ENCODE measurements at regions not wholly inside any gene's neighbourhood (a gene's known extent, or its start where the extent isn't known, plus 50 kb on each side); places are given as distances from the start of the nearest gene placed in this dataset.
A peak's percentile ranks its signal among the peaks of the same experiment; 100 is the strongest.

GRCh38 chr7:54259185-54259584 is 283.0 kb upstream of the VSTM2A start:
- intact Hi-C loops (cut with micrococcal nuclease) = no loop called here
- DNase-seq = no peak
- Histone ChIP-seq H3K4me3 (ENCODE audit: low read length) (no peak overlapping the region), H3K27me3 (ENCODE audit: low read length) (no peaks in the 10 kb centered on the region), H3K9ac (ENCODE audit: low read length) (no peak overlapping the region), H3K36me3 (ENCODE audit: low read depth, low read length) (no peaks in the 10 kb centered on the region), H4K20me1 (ENCODE audit: low read length) (no peaks in the 10 kb centered on the region), H3F3A (ENCODE audit: low read length, unreplicated experiment) (no peaks in the 10 kb centered on the region), H3K27ac (ENCODE audit: low read length) (no peak overlapping the region), H3K4me1 (ENCODE audit: insufficient read depth, low read length) (peaks cover 4% of the 10 kb centered on the region; the same call in 1 of the 2 replicates), H3K4me2 (ENCODE audit: low read length) (no peak overlapping the region), H3K79me2 (ENCODE audit: low read length) (no peaks in the 10 kb centered on the region), H3K9me3 (ENCODE audit: low read length) (no peaks in the 10 kb centered on the region), H3K9me2 (replicated peaks; ENCODE audit: low read length) (no peaks in the 10 kb centered on the region), H2AFZ (ENCODE audit: low read length) (no peak overlapping the region)
- CTCF ChIA-PET = no interaction called here
- no peak for ATAC-seq
- POLR2A ChIA-PET (ENCODE audit: unreplicated experiment) = no interaction called here
- TF ChIP-seq CTCF (conservative IDR thresholded peaks at IDR 0.05; ENCODE audit: low read depth, low read length) (no peak), EZH2 (IDR thresholded peaks at IDR 0.05; ENCODE audit: low read length, unreplicated experiment) (no peak), EZH2phosphoT487 (IDR thresholded peaks at IDR 0.05; ENCODE audit: borderline replicate concordance, low read length) (no peak)
- BruUV-seq (replicated peaks) = no TSS peak

GRCh38 chr7:54260941-54261371 is 281.2 kb upstream of the VSTM2A start:
- no peaks in the 10 kb centered on the region for H3K9me3 ChIP-seq (ENCODE audit: low read length)
- H3K9ac ChIP-seq (ENCODE audit: low read length) = no peak overlapping the region
- peaks cover 4% of the 10 kb centered on the region; the same call in 1 of the 2 replicates for H3K4me1 ChIP-seq (ENCODE audit: insufficient read depth, low read length)
- H3K4me2 ChIP-seq (ENCODE audit: low read length) = no peak overlapping the region
- no peaks in the 10 kb centered on the region for H3K27me3 ChIP-seq (ENCODE audit: low read length)
- H3K27ac ChIP-seq (ENCODE audit: low read length) = peak overlapping the region; percentile 72
- CTCF ChIA-PET = no interaction called here
- POLR2A ChIA-PET (ENCODE audit: unreplicated experiment) = no interaction called here
- H3F3A ChIP-seq (ENCODE audit: low read length, unreplicated experiment) = no peaks in the 10 kb centered on the region
- ATAC-seq = peak; percentile 97
- H3K36me3 ChIP-seq (ENCODE audit: low read depth, low read length) = no peaks in the 10 kb centered on the region
- H3K9me2 ChIP-seq (replicated peaks; ENCODE audit: low read length) = no peaks in the 10 kb centered on the region
- H3K79me2 ChIP-seq (ENCODE audit: low read length) = no peaks in the 10 kb centered on the region
- no peak for TF ChIP-seq CTCF (conservative IDR thresholded peaks at IDR 0.05; ENCODE audit: low read depth, low read length)
- H2AFZ ChIP-seq (ENCODE audit: low read length) = no peak overlapping the region
- no peaks in the 10 kb centered on the region for H4K20me1 ChIP-seq (ENCODE audit: low read length)
- BruUV-seq (replicated peaks) = no TSS peak
- no peak overlapping the region for H3K4me3 ChIP-seq (ENCODE audit: low read length)
- peak; percentile 81 for DNase-seq
- intact Hi-C loops (cut with micrococcal nuclease) = loop anchor here (5.0 kb wide), 1 partner anchor 599 kb away; no protein-coding TSS in a partner anchor

GRCh38 chr7:54278847-54279246 is 263.3 kb upstream of the VSTM2A start:
- H3K27me3 ChIP-seq (ENCODE audit: low read length) = peaks cover 2% of the 10 kb centered on the region; the same call in 1 of the 2 replicates
- DNase-seq (no peak), ATAC-seq (no peak)
- intact Hi-C loops (cut with micrococcal nuclease) = no loop called here
- H3K9me2 ChIP-seq (replicated peaks; ENCODE audit: low read length) = no peaks in the 10 kb centered on the region
- no peaks in the 10 kb centered on the region for H4K20me1 ChIP-seq (ENCODE audit: low read length)
- POLR2A ChIA-PET (ENCODE audit: unreplicated experiment) = no interaction called here
- CTCF ChIA-PET = no interaction called here
- no peak overlapping the region for H3K4me3 ChIP-seq (ENCODE audit: low read length)
- H3K36me3 ChIP-seq (ENCODE audit: low read depth, low read length) = no peaks in the 10 kb centered on the region
- no peaks in the 10 kb centered on the region for H3K9me3 ChIP-seq (ENCODE audit: low read length)
- BruUV-seq (replicated peaks) = no TSS peak
- no peaks in the 10 kb centered on the region for H3F3A ChIP-seq (ENCODE audit: low read length, unreplicated experiment)
- TF ChIP-seq EZH2phosphoT487 (IDR thresholded peaks at IDR 0.05; ENCODE audit: borderline replicate concordance, low read length) (no peak), EZH2 (IDR thresholded peaks at IDR 0.05; ENCODE audit: low read length, unreplicated experiment) (no peak), CTCF (conservative IDR thresholded peaks at IDR 0.05; ENCODE audit: low read depth, low read length) (no peak)
- no peak overlapping the region for H3K27ac ChIP-seq (ENCODE audit: low read length)
- no peak overlapping the region for H2AFZ ChIP-seq (ENCODE audit: low read length)
- H3K9ac ChIP-seq (ENCODE audit: low read length) = no peak overlapping the region
- H3K4me1 ChIP-seq (ENCODE audit: insufficient read depth, low read length) = no peaks in the 10 kb centered on the region
- no peaks in the 10 kb centered on the region for H3K79me2 ChIP-seq (ENCODE audit: low read length)
- H3K4me2 ChIP-seq (ENCODE audit: low read length) = no peak overlapping the region
